NCI-H510A (cell line): ENCODE measurements at regions not wholly inside any gene's neighbourhood (a gene's known extent, or its start where the extent isn't known, plus 50 kb on each side); places are given as distances from the start of the nearest gene placed in this dataset.
"Not testable (repeated sequence)": the region's sequence is repeated elsewhere in the genome, so short reads cannot be mapped to it uniquely, and the experiment has no call there.

Source experiments
- DNase-seq: peaks from one replicate; lab custom pipeline; 2025; lab: John Stamatoyannopoulos, UW

DNA sequence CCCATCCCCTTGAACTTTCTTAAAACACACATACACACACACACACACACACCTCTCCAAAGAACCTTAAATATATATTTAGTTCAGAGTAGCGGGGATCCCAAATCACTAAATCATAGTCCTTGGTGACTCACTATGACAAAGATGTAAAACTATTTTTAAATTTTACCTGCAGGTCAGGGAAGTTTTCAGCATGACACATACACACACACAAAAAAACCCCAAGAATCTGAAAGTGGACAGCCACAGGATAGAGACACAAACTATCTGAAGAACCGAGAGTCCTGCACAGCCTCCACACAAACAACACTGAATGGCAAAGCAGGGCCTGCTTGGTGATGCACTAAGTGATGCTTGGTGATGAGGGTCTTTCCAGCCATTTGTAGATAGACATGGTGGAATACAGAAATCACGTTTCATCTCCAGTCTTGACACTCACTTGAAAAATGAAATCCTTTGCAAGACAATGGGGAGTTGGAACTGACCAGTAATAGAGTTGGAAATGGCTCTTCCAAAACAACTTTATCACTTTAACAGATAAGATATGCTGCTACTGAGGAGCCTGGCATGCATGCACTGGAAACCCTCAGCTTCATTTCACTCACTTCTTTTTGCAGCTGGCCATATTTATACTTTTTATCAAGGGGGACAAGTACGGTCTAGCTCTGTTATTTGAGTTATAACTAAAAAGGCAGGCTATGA, 307.3 kb downstream of the RAPGEF2 start:
- DNase-seq, result no peak

DNA sequence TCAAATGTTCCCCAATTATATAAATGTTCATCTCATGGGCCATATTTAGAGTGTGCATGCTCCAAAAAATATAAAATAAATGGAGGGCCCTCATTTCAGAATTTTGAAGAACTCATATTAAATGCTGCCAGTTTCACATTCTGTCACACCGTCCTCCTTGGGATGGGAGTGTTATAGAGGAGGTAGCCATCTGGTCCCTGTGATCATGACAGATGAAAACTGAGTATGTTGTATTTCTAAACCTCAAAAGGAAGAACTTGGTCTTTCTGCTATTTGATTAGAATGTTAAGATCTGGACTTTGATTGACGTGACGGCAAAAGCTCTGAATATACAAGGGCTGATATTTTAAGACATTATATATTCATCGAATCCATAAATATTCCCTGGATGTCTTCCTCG, 308.0 kb downstream of the RAPGEF2 start:
- DNase-seq, result no peak

DNA sequence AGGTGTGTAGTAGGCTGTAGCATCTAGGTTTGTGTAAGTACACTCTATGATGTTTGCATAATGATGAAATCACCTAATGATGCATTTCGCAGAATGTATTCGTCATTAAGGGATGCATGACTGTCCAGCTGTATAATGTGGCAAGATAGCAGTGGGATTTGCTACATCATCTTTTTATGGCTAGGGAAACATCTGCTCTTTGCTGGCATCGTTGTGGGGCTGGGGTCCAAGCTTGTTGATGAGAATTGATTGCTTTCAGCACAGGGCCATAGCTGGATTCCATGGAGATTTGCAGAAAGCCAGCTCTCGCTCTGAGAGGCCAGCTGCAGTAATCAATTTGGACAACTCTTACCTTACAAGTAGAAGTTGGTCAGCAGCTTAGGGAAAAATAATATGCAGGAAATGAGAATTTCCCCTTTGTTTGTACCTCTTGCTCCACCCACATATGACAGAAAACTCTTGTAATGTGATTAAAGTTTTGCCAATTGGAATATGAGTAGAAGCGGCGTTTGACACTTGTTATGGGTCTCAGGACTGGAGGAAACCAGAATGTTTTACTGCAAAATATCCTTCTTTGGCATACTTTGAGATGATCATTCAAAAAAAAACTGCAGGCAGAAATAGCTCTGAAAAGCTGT, 310.5 kb downstream of the RAPGEF2 start:
- DNase-seq, result no peak

- no peak for DNase-seq
Observed at GRCh38 chr4:159414305-159414704, 311.4 kb downstream of the RAPGEF2 start.

GRCh38 chr4:159416073-159416472, 313.2 kb downstream of the RAPGEF2 start:
- DNase-seq, result no peak

GRCh38 chr4:159416996-159417395, 314.1 kb downstream of the RAPGEF2 start:
- no peak for DNase-seq

GRCh38 chr4:159420162-159421057, 317.5 kb downstream of the RAPGEF2 start:
- no peak for DNase-seq

DNA sequence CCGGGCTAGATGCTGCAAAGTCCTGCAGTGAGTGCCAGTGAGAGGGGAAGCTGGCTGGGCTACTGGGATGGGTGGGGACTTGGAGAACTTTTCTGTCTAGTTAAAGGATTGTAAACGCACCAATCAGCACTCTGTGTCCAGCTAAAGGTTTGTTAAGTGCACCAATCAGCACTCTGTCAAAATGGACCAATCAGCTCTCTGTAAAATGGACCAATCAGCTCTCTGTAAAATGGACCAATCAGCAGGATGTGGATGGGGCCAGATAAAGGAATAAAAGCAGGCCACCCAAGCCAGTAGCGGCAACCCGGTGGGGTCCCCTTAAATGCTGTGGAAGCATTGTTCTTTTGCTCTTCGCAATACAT, 318.2 kb downstream of the RAPGEF2 start:
- DNase-seq, result not testable (repeated sequence)

- no peak for DNase-seq
Observed at GRCh38 chr4:159422019-159422418, 319.1 kb downstream of the RAPGEF2 start.

DNA sequence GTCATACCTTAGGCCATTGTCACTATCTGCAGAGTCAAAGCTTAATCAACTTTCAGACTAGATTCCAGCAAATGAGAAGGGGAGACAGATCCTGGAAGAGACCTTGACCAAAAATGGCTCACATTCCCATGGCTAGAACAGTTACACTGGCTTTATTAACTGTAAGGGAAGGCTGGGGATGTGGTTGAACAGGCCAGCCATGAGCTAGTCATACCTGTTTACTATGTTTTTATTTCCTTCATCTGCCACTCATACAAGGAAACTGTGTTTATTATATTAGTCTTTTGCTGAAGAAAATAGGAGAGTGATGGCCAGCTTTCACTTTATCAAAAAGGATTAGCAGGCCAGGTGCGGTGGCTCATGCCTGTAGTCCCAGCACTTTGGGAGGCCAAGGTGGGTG, 319.7 kb downstream of the RAPGEF2 start:
- no peak for DNase-seq

DNA sequence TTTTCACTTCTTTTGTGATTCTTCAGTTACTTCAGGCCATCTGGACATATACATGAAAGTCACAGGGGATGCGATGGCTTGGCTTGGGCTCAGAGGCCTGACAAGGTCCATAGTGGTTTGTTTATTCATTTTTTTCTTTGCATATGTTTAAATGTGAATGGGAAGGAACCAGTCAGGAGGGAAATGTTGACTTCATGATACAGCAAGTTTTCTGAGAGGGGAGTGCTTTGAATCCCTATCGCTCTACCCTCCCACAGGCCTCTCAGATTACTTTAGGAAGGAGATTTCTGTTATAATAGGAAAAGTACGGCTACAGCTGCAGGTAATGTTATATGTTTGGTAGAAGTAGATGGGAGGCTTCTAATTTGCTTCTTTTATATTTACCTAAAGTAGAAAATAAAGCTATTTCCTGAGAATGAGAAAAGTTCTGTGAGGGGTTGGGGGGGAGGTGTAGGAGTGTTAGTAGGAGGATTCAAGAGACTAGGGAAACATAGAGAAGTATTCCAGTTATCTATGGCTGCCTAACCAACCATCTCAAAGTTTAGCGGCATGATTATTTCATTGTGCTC, 322.9 kb downstream of the RAPGEF2 start:
- DNase-seq, result no peak

DNA sequence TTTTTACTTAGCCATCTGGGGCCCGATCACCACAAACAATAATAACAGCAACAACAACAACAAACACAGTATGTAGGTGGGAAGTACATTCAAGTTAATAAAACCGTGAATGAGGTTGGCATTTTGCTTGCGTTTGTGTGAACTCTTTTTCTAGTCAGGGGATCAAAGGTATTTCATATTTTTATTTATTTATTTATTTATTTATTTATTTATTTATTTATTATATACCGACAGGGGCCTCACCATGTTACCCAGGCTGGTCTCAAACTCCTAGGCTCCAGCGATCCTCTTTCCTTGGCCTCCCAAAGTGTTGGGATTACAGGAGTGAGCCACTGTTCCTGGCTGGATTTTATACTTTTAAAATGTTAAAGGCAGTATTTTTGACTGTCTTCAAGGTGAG, 325.4 kb downstream of the RAPGEF2 start:
- no peak for DNase-seq

- DNase-seq, result no peak
Observed at GRCh38 chr4:159428975-159429692, 326.3 kb downstream of the RAPGEF2 start.

- no peak for DNase-seq
Observed at GRCh38 chr4:159429693-159430035, 326.8 kb downstream of the RAPGEF2 start.

GRCh38 chr4:159430896-159431295, 328.0 kb downstream of the RAPGEF2 start:
- DNase-seq, result no peak

GRCh38 chr4:159432436-159432835, 329.6 kb downstream of the RAPGEF2 start:
- no peak for DNase-seq

DNA sequence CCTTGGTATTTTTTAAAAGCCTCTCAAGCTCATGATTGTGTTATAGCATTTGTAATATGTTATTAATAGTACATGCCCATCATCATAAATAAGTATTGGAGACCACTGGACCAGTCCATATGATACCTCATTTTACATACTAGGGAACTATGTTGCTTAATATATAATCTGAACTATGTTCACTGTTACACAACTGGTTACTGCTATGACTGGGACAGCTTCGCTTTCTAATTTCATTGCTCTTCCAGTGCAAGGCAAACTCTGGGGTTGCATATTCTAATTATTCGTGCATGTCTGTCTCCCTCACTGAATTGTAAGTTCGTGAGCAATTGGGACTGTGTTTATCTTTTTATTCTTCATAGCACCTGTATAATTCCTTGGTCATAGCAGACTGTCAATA, 330.5 kb downstream of the RAPGEF2 start:
- no peak for DNase-seq

GRCh38 chr4:159434114-159434870, 331.4 kb downstream of the RAPGEF2 start:
- DNase-seq, result no peak

DNA sequence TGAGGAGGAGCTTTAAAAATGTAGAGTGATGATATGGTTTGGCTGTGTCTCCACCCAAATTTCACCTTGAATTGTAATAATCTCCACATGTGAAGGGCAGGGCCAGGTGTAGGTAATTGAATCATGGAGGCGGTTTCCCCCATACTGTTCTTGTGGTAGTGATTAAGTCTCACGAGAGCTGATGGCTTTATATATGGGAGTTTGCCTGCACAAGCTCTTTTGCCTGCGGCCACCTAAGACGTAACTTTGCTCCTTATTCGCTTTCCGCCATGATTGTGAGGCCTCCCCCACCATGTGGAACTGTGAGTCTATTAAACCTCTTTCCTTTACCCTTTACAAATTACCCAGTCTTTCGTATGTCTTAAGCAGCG, 332.0 kb downstream of the RAPGEF2 start:
- no peak for DNase-seq

- no peak for DNase-seq
Observed at GRCh38 chr4:159435561-159436023, 332.7 kb downstream of the RAPGEF2 start.

DNA sequence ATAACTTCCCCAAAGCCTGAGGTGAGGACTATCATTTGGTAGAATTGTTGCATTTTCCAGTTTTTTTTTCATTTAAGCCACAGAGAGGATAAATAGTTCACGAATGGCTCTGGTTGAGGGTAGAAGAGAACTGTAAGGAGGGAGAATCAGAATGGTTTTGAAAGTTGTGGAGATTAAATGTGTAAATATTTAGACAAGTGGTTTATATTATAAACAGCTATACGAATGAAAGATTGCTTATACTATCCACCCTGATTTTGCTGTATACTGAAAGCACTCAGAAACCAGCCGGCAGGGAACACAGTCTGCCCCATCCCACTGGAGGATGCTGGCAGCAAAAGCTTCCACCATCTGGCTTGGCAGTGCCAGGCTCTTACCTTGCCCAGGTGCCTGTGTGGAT, 341.1 kb downstream of the RAPGEF2 start:
- no peak for DNase-seq
